GM21825 (cell line): ENCODE measurements at regions not wholly inside any gene's neighbourhood (a gene's known extent, or its start where the extent isn't known, plus 50 kb on each side); places are given as distances from the start of the nearest gene placed in this dataset.

ENCODE experiments used
- ATAC-seq: cut with Tn5 transposase; IDR thresholded peaks from one replicate; pipeline ENCODE4 v1.9.1; 2021; ENCODE audit warnings: mild to moderate bottlenecking, moderate library complexity; ENCODE audit not compliant: unreplicated experiment

- ATAC-seq: no peak
Observed at GRCh38 chr3:18778598-18778997, 353.5 kb upstream of the SATB1 start.

- no peak for ATAC-seq
Observed at GRCh38 chr3:18778094-18778493, 353.0 kb upstream of the SATB1 start.

GRCh38 chr3:18775501-18775900 is 350.4 kb upstream of the SATB1 start:
- ATAC-seq: no peak

- no peak for ATAC-seq
Observed at GRCh38 chr3:18774319-18775088, 349.4 kb upstream of the SATB1 start.

GRCh38 chr3:18772699-18773305 is 347.7 kb upstream of the SATB1 start:
- no peak for ATAC-seq

- ATAC-seq: no peak
Observed at GRCh38 chr3:18771931-18772330, 346.8 kb upstream of the SATB1 start.

GRCh38 chr3:18770800-18771199 is 345.7 kb upstream of the SATB1 start:
- ATAC-seq: no peak

- no peak for ATAC-seq
Observed at GRCh38 chr3:18767756-18768303, 342.7 kb upstream of the SATB1 start.

- no peak for ATAC-seq
Observed at GRCh38 chr3:18766974-18767373, 341.8 kb upstream of the SATB1 start.

- no peak for ATAC-seq
Observed at GRCh38 chr3:18765662-18766061, 340.5 kb upstream of the SATB1 start.

GRCh38 chr3:18765161-18765560 is 340.0 kb upstream of the SATB1 start:
- no peak for ATAC-seq

GRCh38 chr3:18761530-18761929 is 336.4 kb upstream of the SATB1 start:
- ATAC-seq: no peak

GRCh38 chr3:18758047-18758704 is 333.0 kb upstream of the SATB1 start:
- no peak for ATAC-seq

- no peak for ATAC-seq
Observed at GRCh38 chr3:18757476-18757875, 332.3 kb upstream of the SATB1 start.

- ATAC-seq: no peak
Observed at GRCh38 chr3:18752273-18752934, 327.3 kb upstream of the SATB1 start.

- no peak for ATAC-seq
Observed at GRCh38 chr3:18751514-18751913, 326.4 kb upstream of the SATB1 start.

GRCh38 chr3:18747383-18747782 is 322.2 kb upstream of the SATB1 start:
- no peak for ATAC-seq

GRCh38 chr3:18745472-18745871 is 320.3 kb upstream of the SATB1 start:
- no peak for ATAC-seq

GRCh38 chr3:18744472-18744871 is 319.3 kb upstream of the SATB1 start:
- ATAC-seq: no peak

- ATAC-seq: no peak
Observed at GRCh38 chr3:18743761-18744160, 318.6 kb upstream of the SATB1 start.
